A549 (cell line): ENCODE measurements at regions not wholly inside any gene's neighbourhood (a gene's known extent, or its start where the extent isn't known, plus 50 kb on each side); places are given as distances from the start of the nearest gene placed in this dataset.

ENCODE experiments used
- CEBPB ChIP-seq, 2 experiments: fragments of >200 bp in 1 of 2; sonication (Bioruptor Twin) in 1 of 2; formaldehyde crosslinking in 1 of 2; IDR thresholded peaks; 2 replicates each; pipeline ENCODE4 v1.6.1; 2012 to 2016
- CTCF ChIP-seq: fragments of >200 bp; sonication (Bioruptor Twin); formaldehyde crosslinking; IDR thresholded peaks from 3 replicates; pipeline ENCODE4 v1.5.1; 2016
- MAFK ChIP-seq: fragments of 450-650 bp; IDR thresholded peaks from 2 replicates; pipeline ENCODE4 v1.6.1; 2014; ENCODE audit not compliant: partially characterized antibody
- ZC3H11A ChIP-seq: fragments of 450-650 bp; IDR thresholded peaks from 2 replicates; pipeline ENCODE4 v1.6.1; 2014; ENCODE audit warnings: antibody characterized with exemption, mild to moderate bottlenecking

GRCh38 chr20:46804126-46804525, 90.5 kb upstream of the EYA2 start:
- TF ChIP-seq MAFK (no peak), CTCF (no peak), CEBPB (IDR thresholded peaks at IDR 0.05) (no peak), ZC3H11A (no peak)
